ENCODE measurements at regions not wholly inside any gene's neighbourhood (a gene's known extent, or its start where the extent isn't known, plus 50 kb on each side); places are given as distances from the start of the nearest gene placed in this dataset.

DNA sequence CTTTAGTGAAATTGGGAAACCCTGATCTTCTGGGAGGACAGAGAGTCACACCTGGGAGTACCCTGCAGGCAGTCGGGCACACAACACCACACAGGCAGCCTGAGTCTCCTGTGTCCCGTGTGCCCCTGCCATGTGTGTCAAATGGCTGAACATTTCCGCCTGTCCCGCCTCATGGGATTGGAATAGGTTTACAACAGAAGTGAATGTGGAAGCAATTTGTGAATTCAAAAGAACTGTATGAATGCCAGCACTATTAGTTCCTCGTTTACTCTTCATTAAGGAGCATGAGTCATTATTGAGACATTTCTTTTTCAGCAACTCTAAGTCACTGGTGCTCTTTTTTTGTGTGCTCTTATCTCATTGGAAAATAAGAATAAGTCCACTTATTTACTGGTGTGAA lies 226.5 kb downstream of the PMP22 start:
- Histone ChIP-seq H3K9me3 (ENCODE audit: insufficient read depth, low read depth, low read length) (no peaks in the 10 kb centered on the region), H3K27me3 (ENCODE audit: insufficient read depth, low read length) (no peaks in the 10 kb centered on the region), H3K9ac (ENCODE audit: low read depth, low read length) (no peak overlapping the region), H3K36me3 (ENCODE audit: insufficient read depth, low read depth, low read length) (no peaks in the 10 kb centered on the region), H3K27ac (ENCODE audit: low read length) (no peak overlapping the region), H3K4me3 (ENCODE audit: low read length) (no peak overlapping the region), H3K4me1 (ENCODE audit: insufficient read depth, low read length) (peaks cover 6% of the 10 kb centered on the region; the same call in 1 of the 2 replicates)

DNA sequence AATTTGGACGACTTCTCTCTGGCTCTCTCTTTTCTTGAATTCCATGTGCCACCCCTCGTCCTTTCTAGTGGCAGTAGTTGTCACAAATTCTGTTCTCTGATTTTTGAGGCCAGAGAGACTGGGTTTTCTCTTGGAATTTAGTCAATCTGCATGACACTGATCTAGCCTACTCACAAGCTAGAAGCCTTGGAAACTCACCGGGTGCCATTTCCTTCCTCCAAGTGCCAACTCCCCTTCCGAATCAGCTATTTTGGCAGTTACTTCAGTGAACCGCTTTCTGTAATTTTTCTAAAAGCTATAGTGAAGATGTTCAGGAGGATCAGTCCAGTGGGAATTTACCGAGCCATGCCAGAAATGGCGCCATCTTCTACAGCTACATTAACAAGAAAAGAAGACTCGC lies 228.9 kb downstream of the PMP22 start:
- H3K4me3 ChIP-seq (ENCODE audit: low read length): no peak overlapping the region
- no peak overlapping the region for H3K9ac ChIP-seq (ENCODE audit: low read depth, low read length)
- no peaks in the 10 kb centered on the region for H3K9me3 ChIP-seq (ENCODE audit: insufficient read depth, low read depth, low read length)

DNA sequence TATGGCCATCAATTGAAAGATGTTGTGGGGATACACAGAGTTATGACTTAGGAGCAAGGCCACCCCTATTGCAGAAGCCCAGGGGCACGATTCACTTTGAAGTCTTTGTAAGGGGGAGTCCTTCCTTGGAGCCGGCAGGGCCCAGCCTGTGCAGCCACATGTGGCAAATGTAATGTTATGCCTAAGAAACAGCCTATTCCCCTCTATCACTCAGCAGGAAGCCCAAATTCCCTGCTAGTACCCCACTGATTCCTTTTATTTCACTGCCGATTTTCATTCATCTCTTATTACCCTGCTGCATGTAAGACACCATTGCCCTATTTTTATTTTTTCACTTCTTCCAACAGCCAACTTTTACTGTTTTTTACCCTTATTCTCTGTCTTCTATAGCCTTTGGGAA lies 233.2 kb downstream of the PMP22 start:
- Histone ChIP-seq H3K4me1 (ENCODE audit: insufficient read depth, low read length) (peaks cover 26% of the 10 kb centered on the region; the same call in 1 of the 2 replicates), H3K36me3 (ENCODE audit: insufficient read depth, low read depth, low read length) (no peaks in the 10 kb centered on the region), H3K27ac (ENCODE audit: low read length) (no peak overlapping the region), H3K27me3 (ENCODE audit: insufficient read depth, low read length) (no peaks in the 10 kb centered on the region), H3K9ac (ENCODE audit: low read depth, low read length) (no peak overlapping the region), H3K9me3 (ENCODE audit: insufficient read depth, low read depth, low read length) (no peaks in the 10 kb centered on the region), H3K4me3 (ENCODE audit: low read length) (no peak overlapping the region)

More for the DNA sequence above, 228.9 kb downstream of the PMP22 start:
- no peak overlapping the region for H3K27ac ChIP-seq (ENCODE audit: low read length)
- no peaks in the 10 kb centered on the region for H3K36me3 ChIP-seq (ENCODE audit: insufficient read depth, low read depth, low read length)
- peaks cover 28% of the 10 kb centered on the region; the same call in 1 of the 2 replicates for H3K4me1 ChIP-seq (ENCODE audit: insufficient read depth, low read length)
- no peaks in the 10 kb centered on the region for H3K27me3 ChIP-seq (ENCODE audit: insufficient read depth, low read length)

DNA sequence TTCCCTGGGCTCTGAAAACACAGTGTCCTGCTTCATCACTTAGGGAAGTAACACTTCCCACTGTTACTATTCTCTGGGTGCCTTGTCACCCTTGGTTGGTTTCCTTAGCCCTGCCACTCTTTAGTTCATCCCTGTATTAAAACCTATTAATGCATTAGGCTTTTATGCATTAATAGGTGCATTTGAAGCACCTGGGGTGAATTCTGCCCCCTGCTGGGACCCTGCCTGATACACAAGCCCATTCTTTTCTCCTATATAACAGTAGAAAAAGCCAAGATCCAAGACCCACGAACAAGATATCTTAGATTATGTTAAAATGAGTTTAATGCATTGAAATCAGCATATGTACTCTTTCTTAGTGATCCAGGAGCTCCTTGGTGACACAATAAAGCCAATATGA lies 235.7 kb downstream of the PMP22 start:
- peaks cover 26% of the 10 kb centered on the region; the same call in 1 of the 2 replicates for H3K4me1 ChIP-seq (ENCODE audit: insufficient read depth, low read length)
- H3K4me3 ChIP-seq (ENCODE audit: low read length): no peak overlapping the region
- no peaks in the 10 kb centered on the region for H3K36me3 ChIP-seq (ENCODE audit: insufficient read depth, low read depth, low read length)
- no peaks in the 10 kb centered on the region for H3K27me3 ChIP-seq (ENCODE audit: insufficient read depth, low read length)
- H3K9ac ChIP-seq (ENCODE audit: low read depth, low read length): no peak overlapping the region
- H3K9me3 ChIP-seq (ENCODE audit: insufficient read depth, low read depth, low read length): no peaks in the 10 kb centered on the region
- H3K27ac ChIP-seq (ENCODE audit: low read length): no peak overlapping the region

DNA sequence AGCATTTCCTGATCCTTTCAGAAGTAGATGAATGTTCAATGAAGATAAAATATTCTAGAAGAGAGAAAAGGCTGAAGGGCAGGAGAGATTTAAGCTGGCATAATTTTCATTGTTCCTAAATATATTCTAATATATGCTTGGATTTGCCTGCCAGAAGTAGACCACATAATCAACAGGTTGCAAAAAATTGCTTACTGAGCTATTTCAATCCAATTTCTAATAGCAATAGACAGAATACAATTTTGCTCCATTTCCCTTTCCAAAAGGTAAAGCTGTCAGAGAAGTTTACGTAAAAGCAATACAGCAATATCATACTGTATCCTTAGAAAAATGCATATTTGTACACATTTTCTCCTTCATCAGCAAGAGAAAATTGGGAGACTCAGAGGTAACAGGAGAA lies 237.3 kb downstream of the PMP22 start:
- Histone ChIP-seq H3K9me3 (ENCODE audit: insufficient read depth, low read depth, low read length) (no peaks in the 10 kb centered on the region), H3K4me1 (ENCODE audit: insufficient read depth, low read length) (peaks cover 15% of the 10 kb centered on the region; the same call in 1 of the 2 replicates), H3K27me3 (ENCODE audit: insufficient read depth, low read length) (no peaks in the 10 kb centered on the region), H3K36me3 (ENCODE audit: insufficient read depth, low read depth, low read length) (no peaks in the 10 kb centered on the region), H3K4me3 (ENCODE audit: low read length) (no peak overlapping the region), H3K27ac (ENCODE audit: low read length) (no peak overlapping the region), H3K9ac (ENCODE audit: low read depth, low read length) (no peak overlapping the region)

DNA sequence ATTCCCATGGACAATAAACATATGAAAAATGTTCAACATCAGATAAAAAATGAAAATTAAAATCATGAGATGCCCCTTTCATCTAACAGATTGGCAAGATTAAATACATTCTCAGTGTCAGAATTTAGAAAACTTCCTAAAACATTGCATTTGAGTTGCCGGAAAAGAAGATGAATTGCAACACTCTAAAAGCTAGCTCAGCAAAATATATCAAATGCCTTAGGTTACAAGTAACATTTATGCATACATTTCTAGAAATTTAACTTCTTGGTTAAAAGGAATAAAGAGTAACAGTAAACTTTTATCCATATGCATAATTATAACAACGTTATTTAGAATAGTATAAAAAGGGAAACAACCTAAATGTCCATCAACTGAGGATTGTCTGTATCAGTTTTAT lies 239.0 kb downstream of the PMP22 start:
- H3K4me3 ChIP-seq (ENCODE audit: low read length): no peak overlapping the region
- no peaks in the 10 kb centered on the region for H3K36me3 ChIP-seq (ENCODE audit: insufficient read depth, low read depth, low read length)
- H3K9ac ChIP-seq (ENCODE audit: low read depth, low read length): no peak overlapping the region
- H3K4me1 ChIP-seq (ENCODE audit: insufficient read depth, low read length): no peaks in the 10 kb centered on the region; the same call in 1 of the 2 replicates
- no peaks in the 10 kb centered on the region for H3K27me3 ChIP-seq (ENCODE audit: insufficient read depth, low read length)
- no peak overlapping the region for H3K27ac ChIP-seq (ENCODE audit: low read length)
- H3K9me3 ChIP-seq (ENCODE audit: insufficient read depth, low read depth, low read length): no peaks in the 10 kb centered on the region

DNA sequence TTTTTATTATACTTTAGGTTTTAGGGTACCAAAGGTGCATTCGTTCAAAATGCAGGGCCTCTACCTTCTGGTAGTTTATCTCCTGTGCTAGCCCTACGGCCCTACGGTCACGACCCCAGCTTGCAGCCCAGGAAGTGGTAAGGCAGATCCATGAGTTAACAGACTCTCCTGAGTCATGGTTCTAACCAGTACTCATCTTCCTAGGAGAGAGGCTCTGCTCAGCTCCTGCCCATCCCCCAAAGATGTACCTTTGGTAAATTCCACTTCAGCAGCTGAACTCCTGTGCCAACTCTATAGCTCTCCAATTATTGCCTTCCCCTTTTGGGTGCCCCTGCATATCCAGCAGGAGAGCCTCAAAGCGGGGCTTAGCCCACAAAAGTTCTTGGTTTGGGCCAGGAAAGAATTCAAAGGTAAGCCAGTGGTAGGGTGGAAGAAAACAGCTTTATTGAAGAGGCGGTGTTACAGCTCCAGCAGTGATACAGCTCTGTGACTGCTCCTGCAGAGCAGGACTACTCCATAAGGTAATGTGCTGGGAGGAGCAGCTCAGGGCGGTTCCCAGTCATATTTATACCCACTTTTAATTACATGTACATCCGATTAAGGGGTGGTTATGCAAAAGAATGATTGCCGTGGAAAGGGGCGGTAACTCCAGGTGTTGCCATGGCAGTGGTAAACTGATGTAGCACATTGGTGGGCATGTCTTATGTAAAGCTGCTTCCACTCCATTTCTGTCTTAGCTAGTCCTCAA lies 241.4 kb downstream of the PMP22 start:
- Histone ChIP-seq H3K27me3 (ENCODE audit: insufficient read depth, low read length) (no peaks in the 10 kb centered on the region), H3K27ac (ENCODE audit: low read length) (no peak overlapping the region), H3K9me3 (ENCODE audit: insufficient read depth, low read depth, low read length) (no peaks in the 10 kb centered on the region), H3K9ac (ENCODE audit: low read depth, low read length) (no peak overlapping the region), H3K36me3 (ENCODE audit: insufficient read depth, low read depth, low read length) (no peaks in the 10 kb centered on the region), H3K4me1 (ENCODE audit: insufficient read depth, low read length) (no peaks in the 10 kb centered on the region), H3K4me3 (ENCODE audit: low read length) (no peak overlapping the region)

DNA sequence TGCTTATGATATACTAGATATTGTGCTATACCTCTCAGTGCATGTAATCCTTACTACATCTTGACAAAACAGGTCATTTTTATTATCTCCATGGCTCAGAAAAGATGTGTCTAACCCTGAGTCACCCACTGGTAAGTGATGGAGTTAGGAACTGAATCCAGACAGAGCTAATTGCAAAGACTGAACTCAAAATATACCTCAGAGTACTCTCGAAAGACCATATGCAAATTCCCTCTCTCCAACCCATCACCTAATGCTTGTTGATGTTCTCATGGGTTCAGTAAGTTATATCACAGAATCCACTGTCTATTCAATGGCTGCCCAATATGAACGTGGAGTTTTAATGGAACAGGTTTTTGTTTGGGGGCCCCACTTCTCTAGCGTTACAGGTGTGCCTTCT lies 246.0 kb downstream of the PMP22 start:
- Histone ChIP-seq H3K27ac (ENCODE audit: low read length) (no peak overlapping the region), H3K36me3 (ENCODE audit: insufficient read depth, low read depth, low read length) (no peaks in the 10 kb centered on the region), H3K9ac (ENCODE audit: low read depth, low read length) (no peak overlapping the region), H3K4me1 (ENCODE audit: insufficient read depth, low read length) (no peaks in the 10 kb centered on the region), H3K27me3 (ENCODE audit: insufficient read depth, low read length) (no peaks in the 10 kb centered on the region), H3K4me3 (ENCODE audit: low read length) (no peak overlapping the region), H3K9me3 (ENCODE audit: insufficient read depth, low read depth, low read length) (no peaks in the 10 kb centered on the region)

DNA sequence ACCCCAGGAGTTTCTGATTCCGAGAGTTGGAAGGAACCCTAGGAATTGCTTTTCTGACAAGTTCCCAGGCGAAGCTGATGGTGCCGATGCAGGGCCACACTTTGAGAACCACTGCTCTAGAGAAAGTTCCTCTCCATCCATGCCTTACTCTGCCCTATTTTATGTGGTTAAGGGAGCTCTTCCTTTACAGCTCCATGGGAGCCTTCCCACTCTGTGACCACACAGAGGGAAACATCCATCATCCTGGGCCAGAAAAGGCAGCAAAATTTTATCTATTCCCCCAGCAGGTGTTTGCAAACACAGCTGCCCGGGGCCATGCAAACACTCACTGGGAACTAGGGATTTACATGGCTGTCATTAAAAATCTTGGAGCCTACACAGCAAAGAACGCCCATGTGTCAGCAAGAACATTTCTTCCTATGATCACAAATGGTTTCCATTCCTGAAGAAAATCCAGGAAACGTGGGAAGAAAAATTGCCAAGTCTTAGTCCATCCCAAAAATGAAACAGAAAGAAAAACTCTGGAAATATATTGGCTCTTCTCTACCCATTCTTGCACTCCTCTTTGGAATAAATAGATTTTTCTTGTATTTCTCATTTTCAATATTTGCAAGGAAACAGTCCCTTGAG lies 252.7 kb downstream of the PMP22 start:
- H3K9me3 ChIP-seq (ENCODE audit: insufficient read depth, low read depth, low read length): no peaks in the 10 kb centered on the region
- no peaks in the 10 kb centered on the region for H3K27me3 ChIP-seq (ENCODE audit: insufficient read depth, low read length)
- no peaks in the 10 kb centered on the region for H3K4me1 ChIP-seq (ENCODE audit: insufficient read depth, low read length)
- no peaks in the 10 kb centered on the region for H3K36me3 ChIP-seq (ENCODE audit: insufficient read depth, low read depth, low read length)
- H3K9ac ChIP-seq (ENCODE audit: low read depth, low read length): no peak overlapping the region
- H3K27ac ChIP-seq (ENCODE audit: low read length): no peak overlapping the region
- no peak overlapping the region for H3K4me3 ChIP-seq (ENCODE audit: low read length)

DNA sequence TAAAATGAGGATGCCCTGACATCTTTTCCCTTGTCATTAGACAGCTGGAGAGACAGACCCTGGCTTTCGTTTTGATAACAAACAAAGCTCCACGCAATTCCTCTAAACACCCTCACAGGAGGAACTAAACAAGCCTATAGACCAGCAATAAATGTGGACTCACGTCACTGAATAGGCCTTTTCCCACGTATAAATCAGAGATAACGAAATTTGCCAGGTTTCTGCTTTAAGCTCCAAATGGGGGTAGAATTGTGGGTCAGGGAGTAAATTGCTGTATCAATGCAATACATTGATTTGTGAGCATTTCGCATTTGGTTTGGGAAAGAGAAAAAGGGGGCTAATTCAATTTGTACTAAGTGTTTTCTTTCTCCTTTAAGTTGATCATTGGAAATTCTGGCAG lies 256.0 kb downstream of the PMP22 start:
- Histone ChIP-seq H3K27me3 (ENCODE audit: insufficient read depth, low read length) (no peaks in the 10 kb centered on the region), H3K9me3 (ENCODE audit: insufficient read depth, low read depth, low read length) (no peaks in the 10 kb centered on the region), H3K36me3 (ENCODE audit: insufficient read depth, low read depth, low read length) (no peaks in the 10 kb centered on the region), H3K4me3 (ENCODE audit: low read length) (no peak overlapping the region), H3K9ac (ENCODE audit: low read depth, low read length) (no peak overlapping the region), H3K27ac (ENCODE audit: low read length) (no peak overlapping the region), H3K4me1 (ENCODE audit: insufficient read depth, low read length) (no peaks in the 10 kb centered on the region)

DNA sequence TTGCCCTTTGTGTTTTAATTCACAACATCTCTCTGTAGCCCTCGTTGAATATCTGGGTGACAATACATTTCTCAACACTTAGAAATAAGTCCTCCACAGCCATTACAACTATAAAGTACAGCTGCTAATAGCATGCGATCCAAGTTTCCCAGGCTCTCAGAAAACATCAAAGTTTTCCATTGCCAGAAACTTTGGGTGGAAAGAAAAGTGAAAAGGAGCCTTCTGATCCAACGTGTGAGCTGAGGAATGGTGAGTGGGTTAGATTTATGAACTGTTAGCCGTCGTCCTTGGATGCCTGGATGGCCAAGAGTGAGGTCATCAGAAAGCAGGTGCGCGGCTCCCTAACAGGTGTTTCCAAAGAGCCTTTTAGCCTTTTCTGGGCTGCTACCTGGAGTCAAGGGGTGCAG lies 258.0 kb downstream of the PMP22 start:
- Histone ChIP-seq H3K27me3 (ENCODE audit: insufficient read depth, low read length) (no peaks in the 10 kb centered on the region), H3K9me3 (ENCODE audit: insufficient read depth, low read depth, low read length) (no peaks in the 10 kb centered on the region), H3K27ac (ENCODE audit: low read length) (no peak overlapping the region), H3K9ac (ENCODE audit: low read depth, low read length) (no peak overlapping the region), H3K4me1 (ENCODE audit: insufficient read depth, low read length) (no peaks in the 10 kb centered on the region), H3K4me3 (ENCODE audit: low read length) (no peak overlapping the region), H3K36me3 (ENCODE audit: insufficient read depth, low read depth, low read length) (no peaks in the 10 kb centered on the region)

DNA sequence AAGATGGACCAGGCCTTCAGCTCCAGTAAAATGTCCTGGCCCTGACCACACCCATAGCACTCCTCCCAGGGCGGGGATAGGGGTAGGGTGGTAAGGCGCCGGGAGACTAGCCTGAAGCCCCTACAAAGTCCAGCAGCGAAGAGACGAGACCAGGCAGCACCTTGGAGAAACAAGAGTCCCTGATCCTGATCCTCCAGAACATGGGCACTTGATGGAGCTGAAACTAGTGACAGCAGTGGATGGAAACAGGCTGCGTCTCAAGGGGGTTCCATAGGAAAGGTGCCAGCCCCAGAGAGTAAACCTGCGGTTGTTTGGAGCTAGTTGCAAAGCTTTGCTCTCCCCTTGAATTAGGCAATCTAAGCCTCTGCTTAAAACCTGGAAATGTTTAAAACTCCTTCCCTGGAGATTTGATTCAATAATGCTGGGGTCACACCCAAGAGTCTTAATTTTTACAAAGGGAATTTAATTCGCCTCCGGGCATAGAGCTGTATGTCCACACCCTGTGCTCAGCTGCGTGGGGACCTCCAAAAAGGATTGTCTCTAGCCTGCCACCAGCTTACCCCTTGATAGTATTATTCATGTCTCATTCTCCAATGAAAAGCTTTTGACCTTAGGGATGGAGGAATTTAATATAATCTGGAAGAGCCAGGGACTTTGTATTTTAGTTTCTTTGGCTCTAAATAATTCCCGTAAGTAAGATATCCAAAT lies 258.6 kb downstream of the PMP22 start:
- Histone ChIP-seq H3K4me3 (ENCODE audit: low read length) (no peak overlapping the region), H3K9ac (ENCODE audit: low read depth, low read length) (no peak overlapping the region), H3K9me3 (ENCODE audit: insufficient read depth, low read depth, low read length) (no peaks in the 10 kb centered on the region), H3K27ac (ENCODE audit: low read length) (no peak overlapping the region), H3K27me3 (ENCODE audit: insufficient read depth, low read length) (no peaks in the 10 kb centered on the region), H3K36me3 (ENCODE audit: insufficient read depth, low read depth, low read length) (no peaks in the 10 kb centered on the region), H3K4me1 (ENCODE audit: insufficient read depth, low read length) (no peaks in the 10 kb centered on the region)
